ENCODE measurements at regions not wholly inside any gene's neighbourhood (a gene's known extent, or its start where the extent isn't known, plus 50 kb on each side); places are given as distances from the start of the nearest gene placed in this dataset.

DNA sequence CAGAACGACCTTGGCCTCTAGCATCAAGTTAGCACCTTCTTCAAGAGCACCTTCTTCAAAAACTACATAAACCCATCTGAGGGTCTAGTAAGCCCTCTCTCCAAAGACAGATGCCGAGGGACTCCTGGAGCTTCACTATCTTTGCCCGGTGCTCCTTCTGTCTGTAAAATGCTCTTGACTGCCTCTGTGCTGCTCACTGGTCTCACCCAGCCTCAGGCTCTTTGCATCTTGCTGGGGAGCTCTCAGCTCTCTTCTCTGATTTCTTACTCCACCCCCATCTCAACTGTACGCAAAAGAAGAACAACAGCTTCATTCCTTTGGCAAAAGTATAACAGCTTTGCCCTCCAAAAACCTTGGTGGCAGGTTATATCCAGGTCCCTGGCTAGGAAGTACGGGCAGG is 404.2 kb downstream of the KLF12 start:
- CTCF ChIA-PET, result interaction anchor here (0.5 to 0.7 kb wide), 3 partner anchors 27 to 1752 kb away, joined by 3 read pairs; partner anchors contain the start of gene TBC1D4
- intact Hi-C loops (cut with micrococcal nuclease), result no loop called here
- POLR2A ChIA-PET, result interaction anchor here (0.5 to 1.0 kb wide), 2 partner anchors 197 to 1483 kb away, joined by 3 read pairs; no protein-coding TSS in a partner anchor
- H3K4me1 Mint-ChIP-seq (ENCODE audit: insufficient read depth, unreplicated experiment), result peaks cover 11% of the 10 kb centered on the region
- H3K27ac Mint-ChIP-seq (ENCODE audit: low read depth, unreplicated experiment), result no peak overlapping the region
- H3K36me3 Mint-ChIP-seq (ENCODE audit: insufficient read depth, unreplicated experiment), result no peaks in the 10 kb centered on the region
- no peaks in the 10 kb centered on the region for H3K9me3 Mint-ChIP-seq (ENCODE audit: unreplicated experiment)
- no peak for DNase-seq (ENCODE audit: unreplicated experiment)
- no TSS peak for BruUV-seq (replicated peaks)
- H3K4me3 Mint-ChIP-seq (ENCODE audit: unreplicated experiment), result no peak overlapping the region
- H3K27me3 Mint-ChIP-seq (ENCODE audit: insufficient read depth, unreplicated experiment), result no peaks in the 10 kb centered on the region
- TF ChIP-seq CTCF (IDR thresholded peaks at IDR 0.05; ENCODE audit: unreplicated experiment), result no peak

DNA sequence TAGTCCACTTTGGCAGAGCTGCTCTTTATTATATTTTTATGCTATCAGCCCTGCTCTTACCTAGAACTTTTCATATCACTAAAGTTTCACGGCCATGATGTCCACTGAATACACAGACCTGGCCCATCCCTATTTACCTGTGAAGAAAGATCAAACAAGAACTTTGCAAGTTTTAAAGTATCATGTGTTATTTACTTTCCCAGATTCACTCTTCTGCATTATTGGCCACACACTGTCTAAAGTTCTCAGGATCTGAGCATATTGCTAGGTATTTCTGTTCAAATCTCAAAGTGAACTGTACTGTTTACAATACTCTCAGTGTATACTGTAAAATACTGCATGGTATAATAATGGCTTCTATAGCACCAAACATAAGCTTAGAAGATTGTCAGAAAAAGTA is 405.2 kb downstream of the KLF12 start:
- no peak overlapping the region for H3K4me3 Mint-ChIP-seq (ENCODE audit: unreplicated experiment)
- POLR2A ChIA-PET, result interaction anchor here (0.6 kb wide), 1 partner anchor 722 kb away, joined by 3 read pairs; no protein-coding TSS in a partner anchor
- DNase-seq (ENCODE audit: unreplicated experiment), result no peak
- H3K9me3 Mint-ChIP-seq (ENCODE audit: unreplicated experiment), result no peaks in the 10 kb centered on the region
- TF ChIP-seq CTCF (IDR thresholded peaks at IDR 0.05; ENCODE audit: unreplicated experiment), result no peak
- CTCF ChIA-PET, result interaction anchor here (0.6 kb wide), 1 partner anchor 1624 kb away, joined by 3 read pairs; no protein-coding TSS in a partner anchor
- no peak overlapping the region for H3K27ac Mint-ChIP-seq (ENCODE audit: low read depth, unreplicated experiment)
- peaks cover 11% of the 10 kb centered on the region for H3K4me1 Mint-ChIP-seq (ENCODE audit: insufficient read depth, unreplicated experiment)
- intact Hi-C loops (cut with micrococcal nuclease), result no loop called here
- no TSS peak for BruUV-seq (replicated peaks)
- H3K27me3 Mint-ChIP-seq (ENCODE audit: insufficient read depth, unreplicated experiment), result no peaks in the 10 kb centered on the region
- H3K36me3 Mint-ChIP-seq (ENCODE audit: insufficient read depth, unreplicated experiment), result no peaks in the 10 kb centered on the region

DNA sequence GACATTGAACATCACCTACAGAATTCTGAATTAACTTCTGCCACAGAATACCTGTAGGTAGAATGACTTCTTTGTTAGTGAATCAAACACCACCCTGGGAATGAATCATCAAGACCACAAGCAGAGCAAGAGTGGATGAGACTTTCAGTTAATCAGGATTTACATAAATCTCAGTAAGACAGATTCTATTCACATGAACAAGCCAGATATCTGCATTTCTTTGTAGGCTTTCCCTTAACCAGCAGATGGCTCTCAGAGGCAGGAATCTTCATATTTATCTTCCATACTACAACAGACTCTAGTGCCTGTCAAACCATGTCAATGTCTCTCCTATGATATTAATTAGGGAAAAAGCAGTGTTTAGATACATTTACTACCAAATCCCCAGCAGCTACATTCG is 412.1 kb downstream of the KLF12 start:
- Mint-ChIP-seq H3K27me3 (ENCODE audit: insufficient read depth, unreplicated experiment) (no peaks in the 10 kb centered on the region), H3K36me3 (ENCODE audit: insufficient read depth, unreplicated experiment) (no peaks in the 10 kb centered on the region), H3K9me3 (ENCODE audit: unreplicated experiment) (no peaks in the 10 kb centered on the region), H3K27ac (ENCODE audit: low read depth, unreplicated experiment) (no peak overlapping the region), H3K4me3 (ENCODE audit: unreplicated experiment) (no peak overlapping the region), H3K4me1 (ENCODE audit: insufficient read depth, unreplicated experiment) (peaks cover 14% of the 10 kb centered on the region)
- CTCF ChIA-PET, result interaction anchor here (0.6 to 2.7 kb wide), 7 partner anchors 10 to 1536 kb away, joined by 3 to 22 read pairs (median 4); no protein-coding TSS in a partner anchor
- intact Hi-C loops (cut with micrococcal nuclease), result loop anchor here (1.0 kb wide), 3 partner anchors 565 to 1536 kb away; no protein-coding TSS in a partner anchor
- no TSS peak for BruUV-seq (replicated peaks)
- POLR2A ChIA-PET, result interaction anchor here (0.6 to 1.5 kb wide), 2 partner anchors 9 to 478 kb away, joined by 3 to 7 read pairs; no protein-coding TSS in a partner anchor
- TF ChIP-seq CTCF (IDR thresholded peaks at IDR 0.05; ENCODE audit: unreplicated experiment), result peak; percentile 37
- DNase-seq (ENCODE audit: unreplicated experiment), result peak; percentile 64

DNA sequence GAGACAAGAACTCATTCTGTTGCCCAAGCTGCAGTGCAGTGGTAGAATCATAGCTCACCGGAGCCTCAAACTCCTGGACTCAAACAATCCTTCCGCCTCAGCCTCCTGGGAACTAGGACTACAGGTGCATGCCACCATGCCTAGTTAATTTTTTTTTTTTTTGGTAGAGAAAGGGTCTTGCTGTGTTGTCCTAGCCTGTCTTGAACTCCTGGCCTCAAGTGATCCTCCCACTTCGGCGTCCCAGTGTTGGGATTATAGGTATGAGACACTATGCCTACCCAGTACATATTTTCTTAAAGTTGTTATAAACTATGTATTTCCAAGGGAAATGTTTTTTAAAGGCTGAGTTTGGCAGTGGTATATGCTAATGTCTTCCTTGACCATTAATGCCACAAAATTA is 412.6 kb downstream of the KLF12 start:
- H3K27me3 Mint-ChIP-seq (ENCODE audit: insufficient read depth, unreplicated experiment), result no peaks in the 10 kb centered on the region
- DNase-seq (ENCODE audit: unreplicated experiment), result no peak
- ChIA-PET POLR2A (no interaction called here), CTCF (interaction anchor here (0.6 to 2.7 kb wide), 8 partner anchors 10 to 1570 kb away, joined by 3 to 22 read pairs (median 3); no protein-coding TSS in a partner anchor)
- peaks cover 15% of the 10 kb centered on the region for H3K4me1 Mint-ChIP-seq (ENCODE audit: insufficient read depth, unreplicated experiment)
- TF ChIP-seq CTCF (IDR thresholded peaks at IDR 0.05; ENCODE audit: unreplicated experiment), result no peak
- BruUV-seq (replicated peaks), result no TSS peak
- H3K4me3 Mint-ChIP-seq (ENCODE audit: unreplicated experiment), result no peak overlapping the region
- intact Hi-C loops (cut with micrococcal nuclease), result no loop called here
- H3K9me3 Mint-ChIP-seq (ENCODE audit: unreplicated experiment), result no peaks in the 10 kb centered on the region
- no peaks in the 10 kb centered on the region for H3K36me3 Mint-ChIP-seq (ENCODE audit: insufficient read depth, unreplicated experiment)
- H3K27ac Mint-ChIP-seq (ENCODE audit: low read depth, unreplicated experiment), result no peak overlapping the region
